HAP-1 (cell line): ENCODE measurements at regions not wholly inside any gene's neighbourhood (a gene's known extent, or its start where the extent isn't known, plus 50 kb on each side); places are given as distances from the start of the nearest gene placed in this dataset.
"Not testable (repeated sequence)": the region's sequence is repeated elsewhere in the genome, so short reads cannot be mapped to it uniquely, and the experiment has no call there.

Source experiments
- DNase-seq, 2 experiments: peaks; one replicate each; pipeline ENCODE4 v3.0.0-alpha.2; 2016 to 2020; ENCODE audit warnings: low spot score in 2 of 2
- H3K27me3 ChIP-seq: fragments of 250-450 bp; sonication (Bioruptor Pico); 2 replicates; pipeline ENCODE4 v1.5.1; 2020; ENCODE audit warnings: low read depth, mild to moderate bottlenecking, moderate library complexity
- H3K36me3 ChIP-seq: fragments of 250-450 bp; sonication (Bioruptor Pico); replicated peaks from 2 replicates; pipeline ENCODE4 v1.5.1; 2020; ENCODE audit warnings: mild to moderate bottlenecking
- H3K4me1 ChIP-seq: fragments of 250-450 bp; sonication (Bioruptor Pico); 2 replicates; pipeline ENCODE4 v1.5.1; 2020; ENCODE audit warnings: mild to moderate bottlenecking
- H3K4me3 ChIP-seq: fragments of 250-450 bp; sonication (Bioruptor Pico); 2 replicates; pipeline ENCODE4 v1.5.1; 2020; ENCODE audit warnings: mild to moderate bottlenecking, moderate library complexity
- H3K9me3 ChIP-seq: fragments of 250-450 bp; sonication (Bioruptor Pico); 2 replicates; pipeline ENCODE4 v1.5.1; 2020; ENCODE audit warnings: mild to moderate bottlenecking, moderate library complexity
- in situ Hi-C: fragments of 300-500 bp; cut with MboI; formaldehyde crosslinking; loops from 3 replicates; pipeline ENCODE4 v1.14.3; 2020; ENCODE audit warnings: low sequenced_read_pairs, inconsistent platforms, mixed read lengths

- in situ Hi-C loops: no loop called here
- H3K27me3 ChIP-seq: no peaks in the 10 kb centered on the region; the same call in 1 of the 2 replicates
- no peak for DNase-seq
These were observed 51.5 kb upstream of the MRI1 start for GRCh38 chr19:13712767-13713201.

DNA sequence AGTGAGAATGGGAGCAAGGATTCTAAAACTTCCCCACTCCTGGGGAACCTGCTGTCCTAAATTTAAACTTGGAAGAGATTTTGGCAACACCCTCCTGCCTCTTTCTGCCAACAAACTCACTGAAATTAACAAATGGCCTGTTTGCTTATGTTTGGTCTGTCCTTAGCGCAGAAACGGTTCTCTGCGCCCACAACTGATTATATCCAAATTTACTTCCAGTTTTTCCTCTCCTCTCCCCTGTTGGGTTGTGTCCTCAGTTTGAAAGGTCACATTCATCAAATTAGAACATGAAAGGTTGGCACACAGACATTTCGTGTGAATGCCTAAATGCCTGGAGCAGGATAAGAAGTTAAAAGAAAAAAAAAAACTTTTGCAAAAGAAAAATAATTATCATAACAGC lies 56.4 kb upstream of the MRI1 start:
- no peaks in the 10 kb centered on the region for H3K4me1 ChIP-seq
- no peak for DNase-seq
- no peaks in the 10 kb centered on the region for H3K36me3 ChIP-seq
- no peaks in the 10 kb centered on the region for H3K27me3 ChIP-seq
- H3K9me3 ChIP-seq: no peaks in the 10 kb centered on the region
- in situ Hi-C loops: no loop called here
- no peak overlapping the region for H3K4me3 ChIP-seq

More at GRCh38 chr19:13712767-13713201, 51.5 kb upstream of the MRI1 start:
- Histone ChIP-seq H3K9me3 (no peaks in the 10 kb centered on the region), H3K4me3 (no peak overlapping the region), H3K36me3 (no peaks in the 10 kb centered on the region), H3K4me1 (no peaks in the 10 kb centered on the region)

DNA sequence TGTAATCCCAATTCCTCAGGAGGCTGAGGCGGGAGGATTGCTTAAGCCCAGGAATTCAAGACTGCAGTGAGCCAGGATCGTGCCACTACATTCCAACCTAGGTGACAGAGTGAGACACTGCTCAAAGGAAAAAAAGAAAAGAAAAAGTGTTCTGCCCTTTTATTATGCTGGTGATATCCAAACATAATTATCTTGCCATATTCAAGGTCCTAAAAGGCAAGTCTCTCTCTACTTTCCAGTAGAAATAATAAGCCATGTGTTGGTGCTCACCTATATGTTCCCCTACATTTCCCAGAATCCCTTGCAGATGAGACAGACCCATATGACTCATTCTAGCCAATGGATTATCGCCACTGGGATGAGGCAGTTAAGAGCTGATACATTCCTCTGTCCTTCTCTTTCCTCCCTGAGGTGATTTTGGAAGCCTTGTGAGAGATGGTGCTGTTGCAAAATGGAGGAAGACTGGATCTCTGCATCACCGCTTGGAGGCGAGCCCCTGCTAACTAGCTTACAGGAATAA lies 58.3 kb upstream of the MRI1 start:
- DNase-seq: no peak
- Histone ChIP-seq H3K4me3 (no peak overlapping the region), H3K27me3 (peaks cover 4% of the 10 kb centered on the region; the same call in 1 of the 2 replicates), H3K9me3 (peaks cover 4% of the 10 kb centered on the region; the same call in 1 of the 2 replicates), H3K36me3 (no peaks in the 10 kb centered on the region), H3K4me1 (no peaks in the 10 kb centered on the region)
- in situ Hi-C loops: no loop called here

DNA sequence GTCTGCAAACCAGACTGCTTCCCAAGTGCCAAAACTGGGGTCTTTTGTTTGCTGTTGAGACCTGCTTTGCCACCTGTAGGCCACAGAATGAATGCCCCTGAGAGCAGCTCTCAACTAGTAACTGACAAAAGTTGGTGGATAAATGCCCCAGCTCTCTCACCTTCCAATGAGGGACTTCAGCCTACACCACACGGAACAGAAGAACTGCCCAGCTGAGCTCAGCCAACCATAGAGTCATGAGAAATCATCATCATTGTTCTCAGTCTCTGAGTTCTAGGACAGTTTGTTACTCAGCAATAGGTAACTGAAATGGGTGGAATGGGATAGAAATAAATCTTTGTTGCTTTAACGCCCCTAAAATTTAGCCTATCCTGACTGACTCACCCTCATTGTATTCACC lies 59.1 kb upstream of the MRI1 start:
- Histone ChIP-seq H3K27me3 (peaks cover 4% of the 10 kb centered on the region; the same call in 1 of the 2 replicates), H3K9me3 (peaks cover 4% of the 10 kb centered on the region; the same call in 1 of the 2 replicates), H3K4me1 (no peaks in the 10 kb centered on the region), H3K36me3 (no peaks in the 10 kb centered on the region), H3K4me3 (no peak overlapping the region)
- in situ Hi-C loops: no loop called here
- DNase-seq: no peak

DNA sequence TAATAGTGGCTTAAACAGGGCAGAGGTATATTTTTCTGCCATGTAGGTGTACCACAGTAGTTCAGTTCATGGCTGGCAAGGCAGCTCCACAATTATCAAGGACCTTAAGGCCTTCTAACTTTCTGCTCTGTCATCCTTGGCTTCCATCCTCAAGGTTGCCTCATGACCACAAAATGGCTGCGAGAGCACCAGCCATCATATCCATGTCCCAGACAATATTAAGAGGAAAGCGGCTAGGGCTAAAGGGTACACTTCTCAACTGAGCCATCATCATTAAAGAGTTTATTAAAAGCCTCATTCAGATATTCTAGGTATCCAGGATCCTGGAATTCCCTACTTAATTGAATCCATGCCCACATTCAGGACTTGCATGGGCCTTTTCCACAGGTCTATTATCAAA lies 62.7 kb upstream of the MRI1 start:
- no peak overlapping the region for H3K4me3 ChIP-seq
- peaks cover 4% of the 10 kb centered on the region; the same call in 1 of the 2 replicates for H3K27me3 ChIP-seq
- H3K9me3 ChIP-seq: peaks cover 4% of the 10 kb centered on the region; the same call in 1 of the 2 replicates
- no peak for DNase-seq
- H3K36me3 ChIP-seq: no peaks in the 10 kb centered on the region
- H3K4me1 ChIP-seq: no peaks in the 10 kb centered on the region
- in situ Hi-C loops: no loop called here

DNA sequence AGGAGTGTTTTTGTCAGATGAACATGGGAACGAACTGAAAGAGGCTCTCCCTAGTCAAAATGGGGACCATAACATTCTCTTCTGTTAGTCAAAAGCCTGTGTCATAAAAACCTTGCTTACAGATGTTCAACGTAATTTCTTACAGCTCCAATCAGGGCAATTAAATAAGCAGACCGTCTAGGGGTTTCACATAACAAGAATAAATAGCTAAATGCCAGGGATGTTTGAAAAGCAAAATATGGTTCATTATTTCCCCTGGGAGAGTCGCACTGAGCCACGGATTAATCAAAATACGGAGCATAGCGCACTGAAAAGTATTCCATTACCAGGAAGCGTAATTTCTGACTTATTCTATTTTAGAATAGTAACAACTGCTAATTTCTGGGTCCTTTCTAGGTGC lies 63.7 kb upstream of the MRI1 start:
- Histone ChIP-seq H3K4me1 (no peaks in the 10 kb centered on the region), H3K9me3 (peaks cover 4% of the 10 kb centered on the region; the same call in 1 of the 2 replicates), H3K36me3 (no peaks in the 10 kb centered on the region), H3K4me3 (no peak overlapping the region), H3K27me3 (peaks cover 4% of the 10 kb centered on the region; the same call in 1 of the 2 replicates)
- in situ Hi-C loops: no loop called here
- no peak for DNase-seq

GRCh38 chr19:13699786-13700185 lies 64.5 kb upstream of the MRI1 start:
- Histone ChIP-seq H3K27me3 (peaks cover 4% of the 10 kb centered on the region; the same call in 1 of the 2 replicates), H3K9me3 (peaks cover 4% of the 10 kb centered on the region; the same call in 1 of the 2 replicates), H3K36me3 (no peaks in the 10 kb centered on the region), H3K4me1 (no peaks in the 10 kb centered on the region), H3K4me3 (no peak overlapping the region)
- no peak for DNase-seq
- in situ Hi-C loops: no loop called here

GRCh38 chr19:13696839-13697238 lies 67.5 kb upstream of the MRI1 start:
- H3K4me3 ChIP-seq: no peak overlapping the region
- DNase-seq: no peak
- in situ Hi-C loops: no loop called here
- H3K4me1 ChIP-seq: no peaks in the 10 kb centered on the region
- H3K9me3 ChIP-seq: peaks cover 4% of the 10 kb centered on the region; the same call in 1 of the 2 replicates
- peaks cover 7% of the 10 kb centered on the region for H3K27me3 ChIP-seq
- no peaks in the 10 kb centered on the region for H3K36me3 ChIP-seq

- in situ Hi-C loops: no loop called here
- H3K4me3 ChIP-seq: no peak overlapping the region
- DNase-seq: no peak
These were observed 70.4 kb upstream of the MRI1 start for GRCh38 chr19:13693889-13694288.

DNA sequence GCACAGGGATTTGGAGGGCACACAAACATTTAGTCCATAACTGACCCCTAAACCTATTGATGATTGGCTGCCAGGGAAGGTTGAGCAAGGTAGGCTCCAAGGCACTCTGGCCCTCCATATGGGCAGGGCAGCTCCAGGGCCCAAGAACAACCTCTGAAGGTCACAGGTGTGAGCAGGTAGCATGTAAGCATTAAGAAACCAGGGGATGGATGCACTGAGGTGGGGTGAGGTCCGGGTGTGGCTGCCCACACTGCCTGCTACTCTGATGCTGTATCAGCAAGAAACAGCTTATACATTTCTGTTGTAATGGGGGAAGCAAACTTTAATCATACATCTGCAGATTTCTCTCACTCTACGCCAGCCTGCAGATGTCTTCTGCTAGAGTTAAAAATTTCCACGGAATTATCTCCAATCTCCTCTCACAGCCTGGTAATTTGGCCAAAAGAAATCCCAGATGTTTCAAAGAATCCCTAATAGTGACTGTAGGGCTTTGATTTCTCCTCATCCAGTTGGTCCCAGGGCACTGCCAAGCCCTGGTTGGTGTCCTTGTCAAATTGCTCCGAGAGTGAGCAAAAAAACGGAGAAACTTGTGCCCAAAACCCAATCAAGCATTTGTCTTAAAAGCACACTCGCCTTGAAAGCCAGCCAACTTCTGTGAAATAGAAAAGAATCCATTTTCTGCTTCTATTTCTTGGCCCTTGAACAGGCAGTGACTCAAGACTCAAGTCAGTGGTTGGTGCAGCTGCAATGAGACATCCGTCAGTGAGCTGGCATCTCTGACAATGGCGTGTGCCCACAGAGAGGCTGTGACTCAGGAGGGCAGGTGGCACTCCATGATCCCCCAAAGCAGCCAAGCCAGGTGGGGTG lies 72.5 kb upstream of the MRI1 start:
- DNase-seq: no peak
- Histone ChIP-seq H3K4me3 (no peak overlapping the region), H3K27me3 (peaks cover 8% of the 10 kb centered on the region), H3K4me1 (no peaks in the 10 kb centered on the region), H3K36me3 (no peaks in the 10 kb centered on the region), H3K9me3 (no peaks in the 10 kb centered on the region)
- in situ Hi-C loops: no loop called here

More at GRCh38 chr19:13693889-13694288, 70.4 kb upstream of the MRI1 start:
- no peaks in the 10 kb centered on the region for H3K9me3 ChIP-seq
- no peaks in the 10 kb centered on the region for H3K36me3 ChIP-seq
- no peaks in the 10 kb centered on the region for H3K4me1 ChIP-seq
- H3K27me3 ChIP-seq: peaks cover 8% of the 10 kb centered on the region

GRCh38 chr19:13689085-13689484 lies 75.2 kb upstream of the MRI1 start:
- no peaks in the 10 kb centered on the region for H3K9me3 ChIP-seq
- peaks cover 7% of the 10 kb centered on the region for H3K27me3 ChIP-seq

DNA sequence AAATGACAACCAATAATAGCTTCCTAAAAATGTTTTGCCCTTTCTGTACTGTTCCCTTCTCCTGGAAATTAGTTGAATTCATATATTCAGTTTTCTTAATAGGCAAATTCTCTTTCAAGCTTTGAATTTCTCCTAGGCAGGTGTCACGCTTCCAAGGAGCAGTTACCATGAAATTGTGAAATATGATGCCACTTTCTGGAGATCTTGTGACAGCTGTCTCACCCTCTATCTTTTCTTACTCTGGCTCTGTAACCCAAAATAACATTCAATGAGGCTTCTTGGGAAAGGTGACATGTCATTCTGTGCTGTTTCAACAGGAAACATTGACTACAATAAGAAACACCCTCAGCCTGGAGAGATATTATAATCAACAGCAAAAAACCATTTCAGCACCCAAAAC lies 80.3 kb upstream of the MRI1 start:
- no peaks in the 10 kb centered on the region for H3K4me1 ChIP-seq
- H3K9me3 ChIP-seq: peaks cover 4% of the 10 kb centered on the region
- in situ Hi-C loops: no loop called here

More at GRCh38 chr19:13689085-13689484, 75.2 kb upstream of the MRI1 start:
- in situ Hi-C loops: no loop called here
- no peak overlapping the region for H3K4me3 ChIP-seq
- H3K4me1 ChIP-seq: no peaks in the 10 kb centered on the region
- no peaks in the 10 kb centered on the region for H3K36me3 ChIP-seq
- peak; percentile 33 to 48 for DNase-seq

GRCh38 chr19:13681509-13681908 lies 82.8 kb upstream of the MRI1 start:
- Histone ChIP-seq H3K36me3 (no peaks in the 10 kb centered on the region), H3K4me3 (no peak overlapping the region), H3K9me3 (peaks cover 4% of the 10 kb centered on the region), H3K27me3 (0 out of 2 replicates have a peak, but pooled peaks cover 3% of the 10 kb centered on the region), H3K4me1 (no peaks in the 10 kb centered on the region)
- in situ Hi-C loops: no loop called here
- no peak for DNase-seq

More for the DNA sequence above, 80.3 kb upstream of the MRI1 start:
- no peaks in the 10 kb centered on the region for H3K36me3 ChIP-seq
- no peaks in the 10 kb centered on the region for H3K27me3 ChIP-seq
- no peak overlapping the region for H3K4me3 ChIP-seq
- DNase-seq: no peak

DNA sequence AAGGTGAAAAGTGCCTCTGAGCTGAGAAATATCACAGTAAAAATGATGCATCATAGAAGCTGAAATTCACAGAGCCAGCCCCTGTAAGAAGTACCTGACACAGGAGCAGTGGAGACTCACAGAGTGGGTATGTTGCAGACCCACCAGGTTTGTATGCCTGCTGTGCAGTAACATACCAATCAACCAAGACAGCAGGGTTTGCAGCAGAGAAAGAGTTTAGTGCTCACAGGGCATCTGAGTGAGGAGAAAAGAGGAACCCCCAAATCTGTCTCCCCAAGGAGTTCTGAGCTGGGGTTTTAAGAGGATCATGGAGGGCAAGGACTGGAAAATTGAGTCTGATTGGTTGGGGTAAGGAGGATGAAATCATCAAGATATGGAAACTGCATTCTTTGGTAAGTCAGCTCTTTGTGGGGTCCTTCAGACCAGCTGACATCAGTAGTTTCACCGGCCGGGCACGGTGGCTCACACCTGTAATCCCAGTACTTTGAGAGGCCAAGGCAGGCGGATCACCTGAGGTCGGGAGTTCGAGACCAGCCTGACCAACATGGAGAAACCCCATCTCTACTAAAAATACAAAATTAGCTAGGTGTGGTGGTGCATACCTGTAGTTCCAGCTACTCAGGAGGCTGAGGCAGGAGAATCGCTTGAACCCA lies 83.5 kb upstream of the MRI1 start:
- H3K4me3 ChIP-seq, H3K36me3 ChIP-seq, H3K9me3 ChIP-seq, H3K27me3 ChIP-seq, DNase-seq, H3K4me1 ChIP-seq, in situ Hi-C loops: not testable (repeated sequence)
